Stomach (tissue), 4 donors: ENCODE measurements at regions not wholly inside any gene's neighbourhood (a gene's known extent, or its start where the extent isn't known, plus 50 kb on each side); places are given as distances from the start of the nearest gene placed in this dataset.

Source experiments
- CTCF ChIP-seq, 7 experiments: fragments of 450-650 bp in 4 of 7; fragments of 200-600 bp in 3 of 7; sonication (generic) in 3 of 7; IDR thresholded peaks; one replicate each; pipeline ENCODE4 v1.5.1; 2016 to 2019; ENCODE audit warnings: antibody characterized with exemption in 7 of 7, control low read depth in 2 of 7, mild to moderate bottlenecking in 1 of 7
- POLR2A ChIP-seq, 4 donors: fragments of 450-650 bp; IDR thresholded peaks; one replicate each; pipeline ENCODE4 v1.6.1; 2016; ENCODE audit warnings: antibody characterized with exemption in 4 of 4, control low read depth in 2 of 4, mild to moderate bottlenecking in 1 of 4, moderate library complexity in 1 of 4
- POLR2AphosphoS5 ChIP-seq, 3 donors: sonication (generic); formaldehyde crosslinking; IDR thresholded peaks; one replicate each; pipeline ENCODE4 v1.6.1; 2016; ENCODE audit warnings: antibody characterized with exemption in 3 of 3

GRCh38 chr5:144013816-144014215, 156.6 kb downstream of the YIPF5 start:
- TF ChIP-seq CTCF (IDR thresholded peaks at IDR 0.05) = no peak
- TF ChIP-seq POLR2A (IDR thresholded peaks at IDR 0.05) = no peak
- TF ChIP-seq POLR2AphosphoS5 (IDR thresholded peaks at IDR 0.05) = no peak
